ENCODE measurements at regions not wholly inside any gene's neighbourhood (a gene's known extent, or its start where the extent isn't known, plus 50 kb on each side); places are given as distances from the start of the nearest gene placed in this dataset.

- H3K4me3 ChIP-seq (ENCODE audit: low read length) = no peak overlapping the region
- no peak for DNase-seq (ENCODE audit: low read depth)
- TF ChIP-seq, protein P1, sequence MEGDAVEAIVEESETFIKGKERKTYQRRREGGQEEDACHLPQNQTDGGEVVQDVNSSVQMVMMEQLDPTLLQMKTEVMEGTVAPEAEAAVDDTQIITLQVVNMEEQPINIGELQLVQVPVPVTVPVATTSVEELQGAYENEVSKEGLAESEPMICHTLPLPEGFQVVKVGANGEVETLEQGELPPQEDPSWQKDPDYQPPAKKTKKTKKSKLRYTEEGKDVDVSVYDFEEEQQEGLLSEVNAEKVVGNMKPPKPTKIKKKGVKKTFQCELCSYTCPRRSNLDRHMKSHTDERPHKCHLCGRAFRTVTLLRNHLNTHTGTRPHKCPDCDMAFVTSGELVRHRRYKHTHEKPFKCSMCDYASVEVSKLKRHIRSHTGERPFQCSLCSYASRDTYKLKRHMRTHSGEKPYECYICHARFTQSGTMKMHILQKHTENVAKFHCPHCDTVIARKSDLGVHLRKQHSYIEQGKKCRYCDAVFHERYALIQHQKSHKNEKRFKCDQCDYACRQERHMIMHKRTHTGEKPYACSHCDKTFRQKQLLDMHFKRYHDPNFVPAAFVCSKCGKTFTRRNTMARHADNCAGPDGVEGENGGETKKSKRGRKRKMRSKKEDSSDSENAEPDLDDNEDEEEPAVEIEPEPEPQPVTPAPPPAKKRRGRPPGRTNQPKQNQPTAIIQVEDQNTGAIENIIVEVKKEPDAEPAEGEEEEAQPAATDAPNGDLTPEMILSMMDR (IDR thresholded peaks at IDR 0.05; ENCODE audit: insufficient read depth, low read depth, low read length, missing control alignments) = no peak
Measured at GRCh38 chrX:43003939-43004338, 226.0 kb upstream of the PPP1R2C start.

GRCh38 chrX:43005561-43005960, 227.6 kb upstream of the PPP1R2C start:
- no peak overlapping the region for H3K4me3 ChIP-seq (ENCODE audit: low read length)
- TF ChIP-seq, protein P1 (IDR thresholded peaks at IDR 0.05; ENCODE audit: insufficient read depth, low read depth, low read length, missing control alignments) = no peak
- DNase-seq (ENCODE audit: low read depth) = no peak

DNA sequence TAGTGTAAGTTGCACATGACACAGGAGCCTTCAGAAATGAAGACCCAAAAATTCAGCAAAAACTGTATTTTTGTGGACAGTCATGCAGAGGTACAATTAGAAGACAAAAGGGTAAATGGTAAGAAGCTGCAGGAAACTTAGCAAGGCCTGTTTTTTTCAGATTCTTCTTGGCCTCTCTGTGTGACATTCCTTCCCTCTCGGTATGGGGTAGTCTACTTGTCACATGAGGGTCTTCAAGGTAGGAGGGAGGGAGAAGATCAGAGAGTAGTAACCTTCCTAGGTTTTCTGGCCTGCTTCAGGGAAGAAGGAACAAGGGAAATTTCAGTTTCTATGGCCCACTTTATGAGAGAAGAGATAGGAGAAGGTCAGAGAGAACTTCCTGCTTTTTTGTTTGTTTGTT, 230.4 kb upstream of the PPP1R2C start:
- TF ChIP-seq, protein P1 (IDR thresholded peaks at IDR 0.05; ENCODE audit: insufficient read depth, low read depth, low read length, missing control alignments) = no peak
- no peak overlapping the region for H3K4me3 ChIP-seq (ENCODE audit: low read length)
- no peak for DNase-seq (ENCODE audit: low read depth)

GRCh38 chrX:43016021-43016420, 238.1 kb upstream of the PPP1R2C start:
- no peak for DNase-seq (ENCODE audit: low read depth)
- TF ChIP-seq, protein P1 (IDR thresholded peaks at IDR 0.05; ENCODE audit: insufficient read depth, low read depth, low read length, missing control alignments) = no peak

GRCh38 chrX:43018031-43018430, 240.1 kb upstream of the PPP1R2C start:
- no peak for DNase-seq (ENCODE audit: low read depth)
- H3K4me3 ChIP-seq (ENCODE audit: low read length) = no peak overlapping the region
- TF ChIP-seq, protein P1 (IDR thresholded peaks at IDR 0.05; ENCODE audit: insufficient read depth, low read depth, low read length, missing control alignments) = no peak

More at GRCh38 chrX:43016021-43016420, 238.1 kb upstream of the PPP1R2C start:
- no peak overlapping the region for H3K4me3 ChIP-seq (ENCODE audit: low read length)

GRCh38 chrX:43019021-43019420, 241.1 kb upstream of the PPP1R2C start:
- TF ChIP-seq, protein P1 (IDR thresholded peaks at IDR 0.05; ENCODE audit: insufficient read depth, low read depth, low read length, missing control alignments) = no peak
- no peak overlapping the region for H3K4me3 ChIP-seq (ENCODE audit: low read length)
- DNase-seq (ENCODE audit: low read depth) = no peak

- H3K4me3 ChIP-seq (ENCODE audit: low read length) = no peak overlapping the region
- no peak for DNase-seq (ENCODE audit: low read depth)
- TF ChIP-seq, protein P1 (IDR thresholded peaks at IDR 0.05; ENCODE audit: insufficient read depth, low read depth, low read length, missing control alignments) = no peak
Measured at GRCh38 chrX:43025806-43026315, 247.9 kb upstream of the PPP1R2C start.

All from epithelial cell of esophagus (primary cell).